ENCODE measurements at regions not wholly inside any gene's neighbourhood (a gene's known extent, or its start where the extent isn't known, plus 50 kb on each side); places are given as distances from the start of the nearest gene placed in this dataset.
A peak's percentile ranks its signal among the peaks of the same experiment; 100 is the strongest.

GRCh38 chr4:30653291-30653690 is 66.9 kb upstream of the PCDH7 start:
- Mint-ChIP-seq H3K9me3 (peaks cover 0 to 4% (median 0%) of the 10 kb centered on the region in 7 donors), H3K27ac (no peak overlapping the region), H3K36me3 (no peaks in the 10 kb centered on the region), H3K4me1 (no peaks in the 10 kb centered on the region), H3K4me3 (no peak overlapping the region), H3K27me3 (no peaks in the 10 kb centered on the region)
- ATAC-seq (ENCODE audit: low read depth in 2 of 2) (no peak), DNase-seq (no peak)

DNA sequence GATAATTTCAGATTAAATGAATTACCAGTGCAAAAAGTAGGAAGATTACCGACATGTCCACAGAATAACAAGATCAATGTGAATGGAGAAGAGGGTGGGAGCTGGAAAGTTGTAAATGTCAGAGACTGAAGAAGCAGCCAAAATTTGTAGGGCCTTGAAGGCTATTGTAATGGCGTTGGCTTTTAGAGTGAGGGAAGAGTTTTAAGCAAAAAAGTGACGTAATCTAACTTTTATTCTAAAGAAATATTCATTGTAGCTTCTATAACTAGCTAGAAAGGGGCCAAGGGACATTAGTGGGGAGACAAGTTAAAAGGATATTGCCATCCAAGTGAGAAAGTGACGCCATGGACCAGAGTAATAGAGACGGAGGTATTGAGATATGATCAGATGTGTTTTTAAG is 63.3 kb upstream of the PCDH7 start:
- peaks cover 0 to 4% (median 0%) of the 10 kb centered on the region in 7 donors for H3K9me3 Mint-ChIP-seq
- H3K27me3 Mint-ChIP-seq = no peaks in the 10 kb centered on the region
- H3K36me3 Mint-ChIP-seq = no peaks in the 10 kb centered on the region
- H3K4me3 Mint-ChIP-seq = no peak overlapping the region
- ATAC-seq (ENCODE audit: low read depth in 2 of 2) (no peak), DNase-seq (no peak)
- H3K4me1 Mint-ChIP-seq = no peaks in the 10 kb centered on the region
- no peak overlapping the region for H3K27ac Mint-ChIP-seq

DNA sequence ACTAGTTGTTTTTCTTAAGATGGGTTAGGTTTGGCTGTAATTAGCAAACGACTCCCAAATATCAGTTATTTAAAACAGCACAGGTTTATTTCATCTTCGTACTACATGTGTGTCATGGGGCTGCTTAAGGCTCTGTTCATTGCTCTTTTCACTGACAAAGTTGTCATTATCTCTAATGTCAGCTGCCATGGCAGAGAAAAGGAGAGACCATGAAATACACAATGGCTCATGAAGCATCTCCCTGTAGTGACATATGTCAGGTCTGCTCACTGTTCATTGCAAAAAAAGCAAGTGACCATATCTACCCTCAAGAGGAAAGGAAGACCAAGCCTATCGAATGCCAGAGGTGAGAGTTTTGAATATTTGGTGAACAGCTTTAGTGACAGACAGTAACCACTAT is 52.2 kb upstream of the PCDH7 start:
- Mint-ChIP-seq H3K9me3 (peaks cover 0 to 11% (median 0%) of the 10 kb centered on the region in 7 donors), H3K27ac (no peak overlapping the region), H3K4me1 (no peaks in the 10 kb centered on the region), H3K36me3 (no peaks in the 10 kb centered on the region), H3K4me3 (no peak overlapping the region), H3K27me3 (no peaks in the 10 kb centered on the region)
- DNase-seq (no peak), ATAC-seq (ENCODE audit: low read depth in 2 of 2) (no peak)

DNA sequence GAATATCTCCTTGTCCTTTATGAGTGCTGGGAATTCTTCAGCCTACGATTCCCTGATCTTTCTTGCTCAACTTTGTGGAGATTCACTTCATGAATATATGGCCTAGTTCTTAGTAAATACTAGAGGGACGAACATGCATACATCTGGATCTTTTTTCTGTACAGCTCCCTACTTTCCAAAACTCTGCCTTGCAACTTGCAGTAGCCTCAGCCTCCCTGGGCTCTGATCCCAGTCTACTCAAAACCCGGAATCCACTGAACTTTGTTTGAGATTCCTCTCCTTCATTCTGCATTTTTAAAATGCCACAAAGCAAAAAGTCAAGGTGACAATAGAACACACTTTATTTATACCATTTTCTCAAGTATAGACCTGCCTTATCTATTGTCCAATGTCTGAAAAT is 50.0 kb upstream of the PCDH7 start:
- no peaks in the 10 kb centered on the region for H3K36me3 Mint-ChIP-seq
- H3K4me3 Mint-ChIP-seq = no peak overlapping the region
- H3K27me3 Mint-ChIP-seq = no peaks in the 10 kb centered on the region
- peaks cover 0 to 11% (median 3%) of the 10 kb centered on the region in 7 donors for H3K9me3 Mint-ChIP-seq
- DNase-seq = no peak
- ATAC-seq (ENCODE audit: low read depth in 2 of 2) = no peak
- peak overlapping the region in 1 of 6 donors; percentile 22 for H3K27ac Mint-ChIP-seq
- no peaks in the 10 kb centered on the region for H3K4me1 Mint-ChIP-seq

Measured in naive B cell (primary cell).